K562 (cell line): ENCODE measurements at regions not wholly inside any gene's neighbourhood (a gene's known extent, or its start where the extent isn't known, plus 50 kb on each side); places are given as distances from the start of the nearest gene placed in this dataset.

Experiments used
- ATAC-seq: fragments of 200-7000 bp; cut with Tn5 transposase; 3 replicates; pipeline ENCODE4 v1.9.1; 2020; ENCODE audit warnings: moderate library complexity
- BruUV-seq: library from RNA; stranded (reverse); fragments of 400-500 nt; replicated peaks from 2 replicates; lab custom pipeline; 2021; lab: Mats Ljungman, UMichigan
- CTCF ChIA-PET: fragments of 300-600 bp; formaldehyde crosslinking; extraction: SDS; loops from one replicate; lab custom pipeline; 2021; ENCODE audit warnings: low intra/inter-chr PET ratio; lab: Yijun Ruan, JAX
- POLR2A ChIA-PET: fragments of 300-600, 350-650 bp; sonication (Branson Sonifier 250); formaldehyde crosslinking; extraction: SDS; loops from one replicate; lab custom pipeline; 2021; ENCODE audit warnings: antibody characterized with exemption, inconsistent platforms; lab: Yijun Ruan, JAX
- DNase-seq, 4 experiments: peaks; one replicate each; pipeline versions ENCODE4 v3.0.0 to v3.0.0-alpha.2; 2011 to 2018; ENCODE audit warnings: low spot score in 3 of 4, mixed read lengths in 3 of 4; ENCODE audit errors: extremely low read depth in 1 of 4
- FAIRE-seq: peaks from 2 replicates; lab custom pipeline; 2011; peaks lifted over from hg19 to GRCh38; lab: Jason Lieb, UNC
- H2AFZ ChIP-seq: 2 replicates; pipeline ENCODE4 v1.6.0; 2011; ENCODE audit warnings: low read depth, low read length, control low read depth, inconsistent platforms
- H3K27ac ChIP-seq: fragments of 200-600 bp; 3 replicates; pipeline ENCODE4 v1.8.0; 2011; ENCODE audit warnings: low read depth, mild to moderate bottlenecking, control low read depth, inconsistent platforms, low read length, moderate library complexity, mixed read lengths; ENCODE audit errors: extremely low read depth
- H3K27me3 ChIP-seq, 2 experiments: fragments of 300-600 bp in 1 of 2; 2 replicates in 1 of 2; 3 replicates in 1 of 2; pipeline versions ENCODE4 v1.6.0 to v1.8.0; 2011; ENCODE audit warnings: inconsistent platforms in 2 of 2, low read length in 2 of 2, mild to moderate bottlenecking in 1 of 2, mixed read lengths in 1 of 2, moderate library complexity in 1 of 2; ENCODE audit not compliant: control insufficient read depth in 2 of 2, insufficient read depth in 2 of 2
- H3K36me3 ChIP-seq: fragments of 300-600 bp; 3 replicates; pipeline ENCODE4 v1.8.0; 2011; ENCODE audit warnings: mild to moderate bottlenecking, low read length, inconsistent platforms; ENCODE audit not compliant: control insufficient read depth, insufficient read depth
- H3K4me1 ChIP-seq, 2 experiments: fragments of 200-600 bp in 1 of 2; replicated peaks in 1 of 2; 2 replicates in 1 of 2; 3 replicates in 1 of 2; pipeline versions ENCODE4 v1.5.1 to v1.8.0; 2011; ENCODE audit warnings: inconsistent platforms in 2 of 2, low read length in 2 of 2, mild to moderate bottlenecking in 1 of 2, mixed read lengths in 1 of 2, moderate library complexity in 1 of 2; ENCODE audit not compliant: control insufficient read depth in 2 of 2, insufficient read depth in 2 of 2
- H3K4me2 ChIP-seq: 2 replicates; pipeline ENCODE4 v1.6.1; 2011; ENCODE audit warnings: low read length, control low read depth, inconsistent platforms, mixed read lengths; ENCODE audit not compliant: insufficient read depth
- H3K4me3 ChIP-seq: fragments of 200-600 bp; sonication (generic), shearing (Covaris generic); 2 replicates; pipeline ENCODE4 v1.5.1; 2016; ENCODE audit warnings: control low read depth, inconsistent platforms
- H3K79me2 ChIP-seq: fragments of 200-600 bp; 3 replicates; pipeline ENCODE4 v1.8.0; 2011; ENCODE audit warnings: low read length, inconsistent platforms; ENCODE audit not compliant: control insufficient read depth, insufficient read depth
- H3K9ac ChIP-seq, 2 experiments: 2 replicates each; pipeline versions ENCODE4 v1.6.0 to v1.6.1; 2011; ENCODE audit warnings: low read depth in 2 of 2, low read length in 2 of 2, control low read depth in 1 of 2, inconsistent platforms in 1 of 2, mild to moderate bottlenecking in 1 of 2, mixed read lengths in 1 of 2; ENCODE audit not compliant: insufficient read depth in 1 of 2
- H3K9me1 ChIP-seq: one replicate; pipeline ENCODE4 v1.6.0; 2011; ENCODE audit warnings: inconsistent platforms, mild to moderate bottlenecking, low read length, moderate library complexity; ENCODE audit not compliant: control insufficient read depth, insufficient read depth
- H3K9me3 ChIP-seq: replicated peaks from 2 replicates; pipeline ENCODE4 v1.5.1; 2011; ENCODE audit warnings: low read depth, low read length, inconsistent platforms; ENCODE audit not compliant: control insufficient read depth, insufficient read depth
- H4K20me1 ChIP-seq: replicated peaks from 2 replicates; pipeline ENCODE4 v1.6.1; 2011; ENCODE audit warnings: low read length, inconsistent platforms, mixed read lengths; ENCODE audit not compliant: control insufficient read depth, insufficient read depth
- CHD1 ChIP-seq: fragments of 200-600 bp; sonication (generic); IDR thresholded peaks from one replicate; pipeline ENCODE4 v1.6.1; 2012; ENCODE audit warnings: mild to moderate bottlenecking, moderate library complexity, low read length, inconsistent platforms
- ELF4 ChIP-seq: fragments of 450-650 bp; formaldehyde crosslinking; IDR thresholded peaks from 2 replicates; pipeline ENCODE4 v1.4.0; 2022; ENCODE audit warnings: missing genetic modification characterization
- FOS ChIP-seq: IDR thresholded peaks from 3 replicates; pipeline ENCODE4 v1.6.1; 2011; ENCODE audit not compliant: insufficient read length; ENCODE audit errors: extremely low read depth
- HMGXB4 ChIP-seq: sonication (generic); formaldehyde crosslinking; IDR thresholded peaks from 2 replicates; pipeline ENCODE4 v1.8.1; 2023; ENCODE audit warnings: mild to moderate bottlenecking, missing genetic modification reagents
- PHF21A ChIP-seq: fragments of 450-650 bp; IDR thresholded peaks from 2 replicates; pipeline ENCODE4 v1.6.1; 2017; ENCODE audit warnings: low read depth, borderline replicate concordance
- RBM34 ChIP-seq: fragments of 200-400 bp; formaldehyde crosslinking; IDR thresholded peaks from 2 replicates; pipeline ENCODE4 v1.6.1; 2018; ENCODE audit warnings: low read length, borderline replicate concordance; ENCODE audit not compliant: insufficient read depth
- SMAD1 ChIP-seq: fragments of 150-350 bp; IDR thresholded peaks from 2 replicates; pipeline ENCODE4 v1.6.1; 2014; ENCODE audit warnings: low read length, low read depth; ENCODE audit not compliant: partially characterized antibody
- SNRNP70 ChIP-seq: fragments of 200-400 bp; formaldehyde crosslinking; optimal IDR thresholded peaks from 2 replicates; pipeline ENCODE3; 2017; ENCODE audit warnings: low read depth, low read length
- SRF ChIP-seq, 2 experiments: fragments of 250-450, 450-650 bp in 1 of 2; sonication (Bioruptor Pico) in 1 of 2; sonication (generic) in 1 of 2; formaldehyde crosslinking; IDR thresholded peaks; 2 replicates each; pipeline versions ENCODE4 v1.5.0 to v1.5.1; 2020 to 2022; ENCODE audit warnings: mild to moderate bottlenecking in 1 of 2, missing genetic modification reagents in 1 of 2
- SRSF3 ChIP-seq: fragments of 200-400 bp; formaldehyde crosslinking; IDR thresholded peaks from 2 replicates; pipeline ENCODE4 v1.6.1; 2016; ENCODE audit warnings: mild to moderate bottlenecking, low read length, moderate library complexity; ENCODE audit not compliant: insufficient read depth
- TBL1XR1 ChIP-seq, 2 experiments: IDR thresholded peaks; 2 replicates each; pipeline ENCODE4 v1.6.1; 2012; ENCODE audit warnings: improper control_type of control experiment in 2 of 2, low read length in 2 of 2, mild to moderate bottlenecking in 1 of 2
- TCF7 ChIP-seq: sonication (generic); IDR thresholded peaks from 2 replicates; pipeline ENCODE4 v1.6.1; 2016; ENCODE audit warnings: antibody characterized with exemption, borderline replicate concordance
- TFAP4 ChIP-seq: sonication (generic); formaldehyde crosslinking; IDR thresholded peaks from 2 replicates; pipeline ENCODE4 v1.8.0; 2022; ENCODE audit warnings: missing genetic modification reagents, mild to moderate bottlenecking, moderate library complexity, borderline replicate concordance
- ZBTB12 ChIP-seq: fragments of 250-450 bp; sonication (Bioruptor Pico); IDR thresholded peaks from 2 replicates; pipeline ENCODE4 v1.4.0; 2020
- ZNF263 ChIP-seq: sonication (generic); formaldehyde crosslinking; IDR thresholded peaks from 2 replicates; pipeline ENCODE4 v1.8.0; 2022; ENCODE audit warnings: mild to moderate bottlenecking, missing genetic modification reagents, borderline replicate concordance
- ZNF408 ChIP-seq: fragments of 250-450 bp; sonication (Bioruptor Pico); IDR thresholded peaks from 2 replicates; pipeline ENCODE4 v1.4.0; 2020; ENCODE audit warnings: low read depth, mild to moderate bottlenecking, moderate library complexity
- ZNF583 ChIP-seq: fragments of 250-450 bp; sonication (Bioruptor Pico); IDR thresholded peaks from 2 replicates; pipeline ENCODE4 v1.4.0; 2020
- ZNF766 ChIP-seq: fragments of 200-800 bp; sonication (Bioruptor generic); conservative IDR thresholded peaks from 2 replicates; pipeline ENCODE4 v1.6.1; 2016; ENCODE audit warnings: missing genetic modification characterization, missing compliant biosample characterization
- WGBS: fragments of 100-300 bp; shearing (Covaris generic); methylation state at CpG from one replicate; pipeline ENCODE4 v1.1.6; 2016; ENCODE audit warnings: low coverage, mixed read lengths; ENCODE audit not compliant: insufficient coverage; ENCODE audit errors: missing lambda C conversion rate; 5-methylcytosine and 5-hydroxymethylcytosine counted together
- in situ Hi-C: fragments of 300-500 bp; cut with MboI; formaldehyde crosslinking; loops from 4 replicates; pipeline ENCODE4 v1.15.0; 2018; ENCODE audit warnings: inconsistent platforms, mixed read lengths
- intact Hi-C: fragments of 100-400 bp; cut with micrococcal nuclease; formaldehyde crosslinking; loops from 2 replicates; pipeline ENCODE4 v1.14.2; 2022

- FAIRE-seq (no peak), DNase-seq (no peak), ATAC-seq (no peak)
- Histone ChIP-seq H3K79me2 (no peaks in the 10 kb centered on the region), H2AFZ (no peak overlapping the region), H3K9me3 (no peaks in the 10 kb centered on the region), H3K9ac (no peak overlapping the region), H4K20me1 (no peaks in the 10 kb centered on the region), H3K4me3 (no peak overlapping the region), H3K4me1 (no peaks in the 10 kb centered on the region), H3K27ac (no peak overlapping the region), H3K4me2 (no peak overlapping the region), H3K36me3 (no peaks in the 10 kb centered on the region), H3K9me1 (no peaks in the 10 kb centered on the region), H3K27me3 (peaks cover 0 to 23% of the 10 kb centered on the region in 2 experiments; a peak in 2 of 5 replicates)
- CTCF ChIA-PET: no interaction called here
- POLR2A ChIA-PET: no interaction called here
- in situ Hi-C loops: no loop called here
- TF ChIP-seq ELF4 (no peak), CHD1 (no peak), TFAP4 (CRISPR knock-in tag) (no peak), FOS (no peak), TBL1XR1 (IDR thresholded peaks at IDR 0.05; ENCODE audit: low read length in 2 of 2) (no peak), SRF (CRISPR knock-in tag; IDR thresholded peaks at IDR 0.05) (no peak), ZNF263 (CRISPR knock-in tag) (no peak), ZNF766 (CRISPR knock-in tag) (no peak), SMAD1 (no peak), ZBTB12 (CRISPR knock-in tag) (no peak), SNRNP70 (no peak), ZNF408 (no peak), ZNF583 (CRISPR knock-in tag) (no peak), TCF7 (no peak), RBM34 (no peak), PHF21A (no peak), HMGXB4 (no peak), SRSF3 (no peak)
- BruUV-seq: no TSS peak
- 2% methylated on average over 11 of the region's 11 CpGs for WGBS
- intact Hi-C loops: no loop called here
Observed at GRCh38 chr2:16185801-16186272, 245.5 kb downstream of the MYCN start.
